ENCODE measurements at regions not wholly inside any gene's neighbourhood (a gene's known extent, or its start where the extent isn't known, plus 50 kb on each side); places are given as distances from the start of the nearest gene placed in this dataset.

DNA sequence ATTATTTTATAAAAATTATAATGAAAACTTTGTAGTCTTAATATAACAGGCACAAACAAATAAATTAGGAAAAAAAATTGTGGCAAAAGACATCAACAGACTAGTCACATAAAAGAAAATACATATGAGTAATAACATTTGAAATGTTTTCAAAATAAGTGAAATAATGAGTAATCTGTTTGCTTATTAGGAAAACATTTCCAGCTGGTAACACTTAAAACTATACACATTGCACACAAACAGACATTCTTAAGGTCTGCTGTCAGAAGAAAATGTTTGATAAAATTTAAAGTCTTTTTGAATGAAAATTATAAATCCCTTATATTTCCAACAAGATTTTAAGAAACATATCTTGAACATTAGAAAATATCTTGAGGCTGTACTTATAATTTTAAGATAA lies 1326.3 kb upstream of the CADM2 start:
- DNase-seq (ENCODE audit: low read depth) = no peak
- H3K27me3 ChIP-seq (ENCODE audit: control insufficient read depth, insufficient read depth, low read length) = no peaks in the 10 kb centered on the region
- no peak for FAIRE-seq
- TF ChIP-seq, protein P1, sequence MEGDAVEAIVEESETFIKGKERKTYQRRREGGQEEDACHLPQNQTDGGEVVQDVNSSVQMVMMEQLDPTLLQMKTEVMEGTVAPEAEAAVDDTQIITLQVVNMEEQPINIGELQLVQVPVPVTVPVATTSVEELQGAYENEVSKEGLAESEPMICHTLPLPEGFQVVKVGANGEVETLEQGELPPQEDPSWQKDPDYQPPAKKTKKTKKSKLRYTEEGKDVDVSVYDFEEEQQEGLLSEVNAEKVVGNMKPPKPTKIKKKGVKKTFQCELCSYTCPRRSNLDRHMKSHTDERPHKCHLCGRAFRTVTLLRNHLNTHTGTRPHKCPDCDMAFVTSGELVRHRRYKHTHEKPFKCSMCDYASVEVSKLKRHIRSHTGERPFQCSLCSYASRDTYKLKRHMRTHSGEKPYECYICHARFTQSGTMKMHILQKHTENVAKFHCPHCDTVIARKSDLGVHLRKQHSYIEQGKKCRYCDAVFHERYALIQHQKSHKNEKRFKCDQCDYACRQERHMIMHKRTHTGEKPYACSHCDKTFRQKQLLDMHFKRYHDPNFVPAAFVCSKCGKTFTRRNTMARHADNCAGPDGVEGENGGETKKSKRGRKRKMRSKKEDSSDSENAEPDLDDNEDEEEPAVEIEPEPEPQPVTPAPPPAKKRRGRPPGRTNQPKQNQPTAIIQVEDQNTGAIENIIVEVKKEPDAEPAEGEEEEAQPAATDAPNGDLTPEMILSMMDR (IDR thresholded peaks at IDR 0.05; ENCODE audit: insufficient read depth, low read length, severe bottlenecking) = no peak
- H3K4me3 ChIP-seq (ENCODE audit: low read depth, low read length) = no peak overlapping the region
- H3K36me3 ChIP-seq (ENCODE audit: control insufficient read depth, insufficient read depth, low read length) = no peaks in the 10 kb centered on the region

DNA sequence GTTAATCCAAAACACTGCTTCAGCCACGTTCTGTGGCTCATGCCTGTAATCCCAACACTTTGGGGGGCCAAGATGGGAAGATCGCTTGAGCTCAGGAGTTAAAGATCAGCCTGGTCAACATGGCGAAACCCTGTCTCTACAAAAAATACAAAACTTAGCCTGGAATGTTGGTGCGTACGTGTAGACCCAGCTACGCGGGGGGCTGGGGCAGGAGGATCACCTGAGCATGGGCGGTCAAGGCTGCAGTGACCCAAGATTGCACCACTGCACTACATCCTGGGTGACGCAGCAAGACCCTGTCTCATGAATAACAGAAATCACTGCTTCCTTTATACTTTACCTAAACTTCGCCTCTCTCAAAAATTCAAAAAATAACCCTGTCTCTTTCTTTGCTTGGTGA lies 1325.0 kb upstream of the CADM2 start:
- TF ChIP-seq, protein P1 (IDR thresholded peaks at IDR 0.05; ENCODE audit: insufficient read depth, low read length, severe bottlenecking) = no peak
- no peak for FAIRE-seq
- H3K4me3 ChIP-seq (ENCODE audit: low read depth, low read length) = no peak overlapping the region
- H3K27me3 ChIP-seq (ENCODE audit: control insufficient read depth, insufficient read depth, low read length) = no peaks in the 10 kb centered on the region
- no peaks in the 10 kb centered on the region for H3K36me3 ChIP-seq (ENCODE audit: control insufficient read depth, insufficient read depth, low read length)
- DNase-seq (ENCODE audit: low read depth) = no peak

DNA sequence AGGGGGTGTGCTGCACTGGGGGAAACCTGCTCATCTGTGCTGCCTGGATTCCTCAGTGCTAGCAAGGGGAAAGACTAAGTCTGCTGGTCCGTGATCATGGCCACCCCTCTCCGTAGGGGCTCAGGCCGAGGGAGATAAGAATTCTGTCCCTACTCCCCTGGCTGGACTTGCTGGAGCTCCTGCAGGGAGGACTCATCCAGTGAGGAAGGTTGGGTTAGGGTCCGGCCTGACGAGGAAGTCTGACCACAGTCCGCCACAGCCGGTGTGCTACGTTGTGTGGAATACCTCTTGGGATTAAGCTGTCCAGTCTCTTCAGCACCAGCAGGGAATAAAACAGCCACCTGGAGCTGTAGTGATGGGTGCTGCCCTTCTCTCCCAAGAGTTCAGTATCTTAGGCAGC lies 1309.1 kb upstream of the CADM2 start:
- DNase-seq (ENCODE audit: low read depth) (no peak), FAIRE-seq (no peak)
- TF ChIP-seq, protein P1 (IDR thresholded peaks at IDR 0.05; ENCODE audit: insufficient read depth, low read length, severe bottlenecking) = no peak
- Histone ChIP-seq H3K36me3 (ENCODE audit: control insufficient read depth, insufficient read depth, low read length) (no peaks in the 10 kb centered on the region), H3K4me3 (ENCODE audit: low read depth, low read length) (no peak overlapping the region), H3K27me3 (ENCODE audit: control insufficient read depth, insufficient read depth, low read length) (no peaks in the 10 kb centered on the region)

DNA sequence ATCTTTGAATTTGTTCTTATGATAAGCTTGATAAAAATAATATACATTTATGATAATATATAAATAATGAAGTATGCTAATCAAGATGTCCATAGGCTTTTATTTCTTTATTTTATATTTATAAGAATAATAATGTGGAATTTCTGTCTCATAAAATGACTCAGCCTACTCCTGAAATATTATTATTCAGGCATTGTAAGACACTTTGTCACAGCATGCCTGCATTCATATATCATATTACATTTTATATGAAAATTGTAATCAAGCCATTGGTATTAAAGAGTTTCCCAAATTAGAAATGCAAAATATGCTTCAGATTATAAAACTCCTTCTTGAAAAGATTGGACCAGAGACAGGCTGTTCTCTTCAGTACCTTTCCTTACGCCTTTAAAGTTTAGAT lies 1303.7 kb upstream of the CADM2 start:
- FAIRE-seq (no peak), DNase-seq (ENCODE audit: low read depth) (no peak)
- TF ChIP-seq, protein P1 (IDR thresholded peaks at IDR 0.05; ENCODE audit: insufficient read depth, low read length, severe bottlenecking) = no peak
- H3K4me3 ChIP-seq (ENCODE audit: low read depth, low read length) = no peak overlapping the region
- no peaks in the 10 kb centered on the region for H3K36me3 ChIP-seq (ENCODE audit: control insufficient read depth, insufficient read depth, low read length)
- H3K27me3 ChIP-seq (ENCODE audit: control insufficient read depth, insufficient read depth, low read length) = no peaks in the 10 kb centered on the region

DNA sequence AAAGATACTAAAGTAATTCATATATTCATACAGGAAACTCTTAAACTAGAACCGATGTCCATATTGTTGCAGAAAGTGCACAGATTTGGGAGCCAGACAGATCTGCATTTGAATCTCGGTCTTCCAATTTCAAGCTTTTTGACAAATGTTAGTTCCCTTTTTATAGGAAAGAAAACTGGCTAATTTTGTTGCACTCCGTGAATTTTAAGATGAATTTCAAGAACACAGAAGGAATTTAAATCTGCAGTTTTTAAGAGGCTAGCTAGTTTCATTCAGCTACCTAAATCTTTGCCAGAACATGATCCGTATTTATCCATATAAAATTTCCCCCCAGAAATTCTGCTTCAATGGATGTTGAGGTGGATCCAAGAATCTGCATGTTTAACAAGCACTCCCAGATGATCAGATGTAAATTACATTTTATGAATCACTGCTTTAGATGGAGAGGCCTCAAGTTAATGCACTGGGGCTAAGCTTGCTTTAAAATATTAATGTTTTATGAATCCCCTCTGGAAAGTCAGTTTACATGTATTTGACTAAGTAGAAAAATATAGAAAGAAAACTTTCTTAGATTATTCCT lies 1296.3 kb upstream of the CADM2 start:
- FAIRE-seq (no peak), DNase-seq (ENCODE audit: low read depth) (no peak)

More for the DNA sequence above, 1296.3 kb upstream of the CADM2 start:
- TF ChIP-seq, protein P1 (IDR thresholded peaks at IDR 0.05; ENCODE audit: insufficient read depth, low read length, severe bottlenecking) = no peak
- Histone ChIP-seq H3K27me3 (ENCODE audit: control insufficient read depth, insufficient read depth, low read length) (no peaks in the 10 kb centered on the region), H3K36me3 (ENCODE audit: control insufficient read depth, insufficient read depth, low read length) (no peaks in the 10 kb centered on the region), H3K4me3 (ENCODE audit: low read depth, low read length) (no peak overlapping the region)
